Transverse colon (tissue), 4 donors: ENCODE measurements at regions not wholly inside any gene's neighbourhood (a gene's known extent, or its start where the extent isn't known, plus 50 kb on each side); places are given as distances from the start of the nearest gene placed in this dataset.

ENCODE experiments used
- CTCF ChIP-seq, 5 experiments: fragments of 200-600 bp in 3 of 5; fragments of 450-650 bp in 2 of 5; sonication (generic) in 3 of 5; IDR thresholded peaks; 1 replicate in 2 of 5; 2 replicates in 3 of 5; pipeline ENCODE4 v1.5.1; 2016 to 2017; ENCODE audit warnings: antibody characterized with exemption in 5 of 5, inconsistent platforms in 3 of 5, mild to moderate bottlenecking in 2 of 5, moderate library complexity in 1 of 5
- POLR2A ChIP-seq: fragments of 450-650 bp; IDR thresholded peaks from one replicate; pipeline ENCODE4 v1.6.1; 2016; ENCODE audit warnings: antibody characterized with exemption, mild to moderate bottlenecking, moderate library complexity
- POLR2AphosphoS5 ChIP-seq, 3 donors: sonication (generic); formaldehyde crosslinking; IDR thresholded peaks; one replicate each; pipeline ENCODE4 v1.6.1; 2016; ENCODE audit warnings: antibody characterized with exemption in 3 of 3

- TF ChIP-seq CTCF (IDR thresholded peaks at IDR 0.05), result no peak
- no peak for TF ChIP-seq POLR2A
- no peak for TF ChIP-seq POLR2AphosphoS5 (IDR thresholded peaks at IDR 0.05)
Observed at GRCh38 chr4:123624959-123625358, 228.4 kb downstream of the SPRY1 start.
